ENCODE measurements at regions not wholly inside any gene's neighbourhood (a gene's known extent, or its start where the extent isn't known, plus 50 kb on each side); places are given as distances from the start of the nearest gene placed in this dataset.

DNA sequence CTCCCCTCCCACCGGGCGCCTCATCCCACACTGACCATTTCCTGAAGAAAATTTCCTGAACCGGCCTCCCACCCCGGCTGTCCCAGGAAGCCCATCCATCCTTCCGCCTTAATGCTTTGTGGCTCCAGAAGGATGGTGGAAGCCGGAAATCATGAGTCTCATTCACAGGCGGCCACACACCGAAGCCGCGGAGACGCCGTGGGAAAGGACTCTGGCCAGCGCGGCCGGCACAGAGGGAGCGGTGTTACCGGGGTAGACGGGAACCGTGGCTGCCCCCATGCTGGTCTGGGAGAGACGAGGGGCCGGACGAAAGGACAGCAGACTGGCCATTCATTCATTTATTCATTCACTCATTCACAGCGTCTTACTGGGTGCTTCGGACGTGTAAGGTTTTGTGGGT, 326.8 kb downstream of the SEC14L1 start:
- TF ChIP-seq, protein P1, sequence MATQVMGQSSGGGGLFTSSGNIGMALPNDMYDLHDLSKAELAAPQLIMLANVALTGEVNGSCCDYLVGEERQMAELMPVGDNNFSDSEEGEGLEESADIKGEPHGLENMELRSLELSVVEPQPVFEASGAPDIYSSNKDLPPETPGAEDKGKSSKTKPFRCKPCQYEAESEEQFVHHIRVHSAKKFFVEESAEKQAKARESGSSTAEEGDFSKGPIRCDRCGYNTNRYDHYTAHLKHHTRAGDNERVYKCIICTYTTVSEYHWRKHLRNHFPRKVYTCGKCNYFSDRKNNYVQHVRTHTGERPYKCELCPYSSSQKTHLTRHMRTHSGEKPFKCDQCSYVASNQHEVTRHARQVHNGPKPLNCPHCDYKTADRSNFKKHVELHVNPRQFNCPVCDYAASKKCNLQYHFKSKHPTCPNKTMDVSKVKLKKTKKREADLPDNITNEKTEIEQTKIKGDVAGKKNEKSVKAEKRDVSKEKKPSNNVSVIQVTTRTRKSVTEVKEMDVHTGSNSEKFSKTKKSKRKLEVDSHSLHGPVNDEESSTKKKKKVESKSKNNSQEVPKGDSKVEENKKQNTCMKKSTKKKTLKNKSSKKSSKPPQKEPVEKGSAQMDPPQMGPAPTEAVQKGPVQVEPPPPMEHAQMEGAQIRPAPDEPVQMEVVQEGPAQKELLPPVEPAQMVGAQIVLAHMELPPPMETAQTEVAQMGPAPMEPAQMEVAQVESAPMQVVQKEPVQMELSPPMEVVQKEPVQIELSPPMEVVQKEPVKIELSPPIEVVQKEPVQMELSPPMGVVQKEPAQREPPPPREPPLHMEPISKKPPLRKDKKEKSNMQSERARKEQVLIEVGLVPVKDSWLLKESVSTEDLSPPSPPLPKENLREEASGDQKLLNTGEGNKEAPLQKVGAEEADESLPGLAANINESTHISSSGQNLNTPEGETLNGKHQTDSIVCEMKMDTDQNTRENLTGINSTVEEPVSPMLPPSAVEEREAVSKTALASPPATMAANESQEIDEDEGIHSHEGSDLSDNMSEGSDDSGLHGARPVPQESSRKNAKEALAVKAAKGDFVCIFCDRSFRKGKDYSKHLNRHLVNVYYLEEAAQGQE (IDR thresholded peaks at IDR 0.05; ENCODE audit: low read depth): no peak
- no peak for TF ChIP-seq TEAD4 (IDR thresholded peaks at IDR 0.05)
- no peak for TF ChIP-seq NFIC (IDR thresholded peaks at IDR 0.05)
- TF ChIP-seq TAF1 (IDR thresholded peaks at IDR 0.05; ENCODE audit: low read depth): no peak
- TF ChIP-seq, protein P2, sequence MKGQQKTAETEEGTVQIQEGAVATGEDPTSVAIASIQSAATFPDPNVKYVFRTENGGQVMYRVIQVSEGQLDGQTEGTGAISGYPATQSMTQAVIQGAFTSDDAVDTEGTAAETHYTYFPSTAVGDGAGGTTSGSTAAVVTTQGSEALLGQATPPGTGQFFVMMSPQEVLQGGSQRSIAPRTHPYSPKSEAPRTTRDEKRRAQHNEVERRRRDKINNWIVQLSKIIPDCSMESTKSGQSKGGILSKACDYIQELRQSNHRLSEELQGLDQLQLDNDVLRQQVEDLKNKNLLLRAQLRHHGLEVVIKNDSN (IDR thresholded peaks at IDR 0.05): no peak
- TF ChIP-seq ZBTB7A (IDR thresholded peaks at IDR 0.05; ENCODE audit: low read depth): no peak
- TF ChIP-seq EGR1 (IDR thresholded peaks at IDR 0.05): no peak
- TF ChIP-seq EP300 (IDR thresholded peaks at IDR 0.05; ENCODE audit: borderline replicate concordance): no peak
- no peak for TF ChIP-seq CREB1 (IDR thresholded peaks at IDR 0.05; ENCODE audit: low read depth)
- TF ChIP-seq RAD21 (IDR thresholded peaks at IDR 0.05; ENCODE audit: low read depth): no peak
- no peak for TF ChIP-seq TCF12 (IDR thresholded peaks at IDR 0.05; ENCODE audit: low read depth)
- no peak for TF ChIP-seq FOXM1 (IDR thresholded peaks at IDR 0.05; ENCODE audit: borderline replicate concordance, low read depth)
- TF ChIP-seq, protein P3, sequence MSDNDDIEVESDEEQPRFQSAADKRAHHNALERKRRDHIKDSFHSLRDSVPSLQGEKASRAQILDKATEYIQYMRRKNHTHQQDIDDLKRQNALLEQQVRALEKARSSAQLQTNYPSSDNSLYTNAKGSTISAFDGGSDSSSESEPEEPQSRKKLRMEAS (IDR thresholded peaks at IDR 0.05): no peak
- TF ChIP-seq CEBPB (IDR thresholded peaks at IDR 0.05): no peak
- TF ChIP-seq YY1 (IDR thresholded peaks at IDR 0.05; ENCODE audit: low read depth): no peak

DNA sequence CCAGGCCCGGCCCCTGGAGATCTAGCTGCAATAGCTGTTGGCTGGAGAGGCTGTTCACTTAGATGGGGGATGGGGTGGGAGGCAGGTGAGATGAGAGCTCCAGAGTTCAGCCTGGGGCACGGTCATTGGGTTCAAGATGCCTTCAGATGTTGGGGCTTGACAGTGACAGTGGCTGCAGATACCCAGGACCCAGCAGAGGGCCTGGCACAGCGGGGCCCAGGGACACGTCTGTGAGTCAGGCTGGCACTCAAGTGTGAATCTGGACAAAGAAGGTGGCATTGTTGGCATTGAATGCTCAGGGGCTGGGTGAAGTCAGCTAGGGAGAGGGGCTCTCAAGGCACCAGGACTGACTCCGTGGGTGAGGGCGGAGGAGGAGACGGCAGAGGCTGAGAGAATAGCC, 328.1 kb downstream of the SEC14L1 start:
- TF ChIP-seq RAD21 (IDR thresholded peaks at IDR 0.05; ENCODE audit: low read depth): no peak
- no peak for TF ChIP-seq FOXM1 (IDR thresholded peaks at IDR 0.05; ENCODE audit: borderline replicate concordance, low read depth)
- TF ChIP-seq CREB1 (IDR thresholded peaks at IDR 0.05; ENCODE audit: low read depth): no peak
- no peak for TF ChIP-seq YY1 (IDR thresholded peaks at IDR 0.05; ENCODE audit: low read depth)
- TF ChIP-seq EGR1 (IDR thresholded peaks at IDR 0.05): no peak

DNA sequence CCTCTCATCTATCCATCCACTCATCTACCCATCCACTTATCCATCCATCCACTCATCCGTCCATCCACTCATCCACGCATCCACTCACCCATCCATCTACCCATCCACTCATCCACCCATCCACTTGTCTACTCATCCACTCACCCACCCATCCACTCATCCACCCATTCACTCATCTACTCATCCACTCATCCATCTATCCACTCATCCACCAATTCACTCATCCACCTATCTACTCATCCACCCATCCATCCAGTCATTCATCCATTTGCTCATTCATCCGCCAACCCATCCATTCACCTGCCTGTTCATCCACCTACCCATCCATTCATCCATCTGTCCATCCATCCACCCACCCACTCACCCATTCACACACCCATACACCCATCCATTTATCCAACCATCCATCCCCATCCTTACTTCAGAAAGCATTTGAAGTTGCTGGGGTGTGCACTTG, 329.6 kb downstream of the SEC14L1 start:
- TF ChIP-seq, protein P2 (IDR thresholded peaks at IDR 0.05): no peak
- no peak for TF ChIP-seq ZBTB7A (IDR thresholded peaks at IDR 0.05; ENCODE audit: low read depth)
- TF ChIP-seq TEAD4 (IDR thresholded peaks at IDR 0.05): no peak
- TF ChIP-seq RAD21 (IDR thresholded peaks at IDR 0.05; ENCODE audit: low read depth): no peak
- no peak for TF ChIP-seq TAF1 (IDR thresholded peaks at IDR 0.05; ENCODE audit: low read depth)
- no peak for TF ChIP-seq CEBPB (IDR thresholded peaks at IDR 0.05)
- TF ChIP-seq EGR1 (IDR thresholded peaks at IDR 0.05): no peak
- TF ChIP-seq, protein P1 (IDR thresholded peaks at IDR 0.05; ENCODE audit: low read depth): no peak
- no peak for TF ChIP-seq YY1 (IDR thresholded peaks at IDR 0.05; ENCODE audit: low read depth)
- TF ChIP-seq NFIC (IDR thresholded peaks at IDR 0.05): no peak
- TF ChIP-seq TCF12 (IDR thresholded peaks at IDR 0.05; ENCODE audit: low read depth): no peak
- TF ChIP-seq CREB1 (IDR thresholded peaks at IDR 0.05; ENCODE audit: low read depth): no peak
- no peak for TF ChIP-seq FOXM1 (IDR thresholded peaks at IDR 0.05; ENCODE audit: borderline replicate concordance, low read depth)
- TF ChIP-seq EP300 (IDR thresholded peaks at IDR 0.05; ENCODE audit: borderline replicate concordance): no peak
- TF ChIP-seq, protein P3 (IDR thresholded peaks at IDR 0.05): no peak

DNA sequence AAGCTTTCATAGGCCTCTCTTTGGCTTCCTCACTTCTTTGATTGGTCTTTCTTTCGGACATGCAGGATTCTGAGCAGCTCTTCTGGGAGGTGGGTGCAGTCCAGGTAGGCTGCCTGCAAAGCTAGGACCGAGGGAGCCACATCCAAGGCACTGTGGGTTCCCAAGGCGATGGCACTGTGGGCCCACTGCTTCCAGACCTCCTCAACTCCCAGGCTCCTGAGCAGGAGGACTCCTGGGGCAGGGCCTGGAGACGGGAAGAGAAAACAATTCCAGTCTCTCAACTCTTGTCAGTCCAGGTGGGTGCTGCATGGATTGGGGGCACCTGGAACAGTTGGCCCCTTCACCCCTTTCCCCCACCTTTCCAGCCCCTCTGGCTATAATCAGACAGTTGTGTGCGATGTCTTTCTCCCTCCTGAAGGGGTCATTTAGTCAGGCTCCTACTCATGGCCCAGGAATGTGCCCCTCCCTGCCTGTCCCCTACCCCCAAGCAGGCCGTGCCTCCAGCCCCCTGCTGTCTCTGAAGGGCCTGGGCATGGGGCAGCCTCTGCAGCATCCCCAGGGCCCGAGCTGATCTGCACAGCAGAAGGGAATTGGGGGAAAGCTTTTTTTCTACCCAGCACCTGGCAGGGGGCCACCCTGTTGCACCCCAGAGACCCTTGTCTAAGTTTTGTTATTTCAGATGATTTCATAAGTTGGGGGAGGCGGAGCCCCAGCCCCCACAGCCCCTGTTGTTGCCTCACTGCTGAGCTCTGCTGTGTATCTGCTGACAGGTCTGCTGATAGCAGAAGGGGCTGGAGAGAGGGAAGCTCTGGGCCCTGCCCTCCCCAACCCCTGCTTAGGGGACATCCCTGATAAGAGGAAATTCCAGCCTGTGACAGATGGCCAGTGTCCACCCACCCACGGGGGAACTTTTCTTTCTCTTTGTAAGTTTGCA, 330.3 kb downstream of the SEC14L1 start:
- peak; percentile 48; the same call in 1 of the 2 replicates for TF ChIP-seq EP300 (IDR thresholded peaks at IDR 0.05; ENCODE audit: borderline replicate concordance)
- TF ChIP-seq CREB1 (IDR thresholded peaks at IDR 0.05; ENCODE audit: low read depth): no peak
- TF ChIP-seq TCF12 (IDR thresholded peaks at IDR 0.05; ENCODE audit: low read depth): peak; percentile 65
- 0 out of 2 replicates have a peak, but pooled peaks have one; percentile 36 for TF ChIP-seq NFIC (IDR thresholded peaks at IDR 0.05)
- peak; percentile 88 for TF ChIP-seq TEAD4 (IDR thresholded peaks at IDR 0.05)
- no peak for TF ChIP-seq TAF1 (IDR thresholded peaks at IDR 0.05; ENCODE audit: low read depth)
- peak; percentile 56; the same call in 1 of the 2 replicates for TF ChIP-seq ZBTB7A (IDR thresholded peaks at IDR 0.05; ENCODE audit: low read depth)

DNA sequence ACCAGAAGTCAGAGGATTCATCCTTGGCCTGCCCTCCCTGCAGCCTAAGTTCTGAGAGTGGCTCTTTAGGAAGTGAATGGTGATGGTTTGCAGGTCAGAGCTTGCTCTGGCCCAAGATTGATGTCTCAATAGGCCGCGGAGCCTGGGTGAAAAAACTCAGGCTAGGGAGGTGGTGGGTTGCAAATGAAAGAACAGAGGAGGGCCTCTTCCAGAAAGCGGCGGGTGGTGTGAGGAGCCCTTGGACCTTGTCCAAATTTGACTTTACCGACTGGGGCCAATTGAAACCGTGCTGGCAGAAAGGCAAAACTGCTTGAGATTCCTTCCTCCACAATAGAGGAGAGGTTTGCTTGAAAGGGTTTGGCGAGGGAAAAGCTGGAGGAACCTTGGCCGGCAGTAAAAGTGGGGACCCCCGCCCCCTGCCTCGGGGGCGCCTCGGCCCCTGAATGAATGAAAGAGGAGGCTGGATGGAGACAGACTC, 331.3 kb downstream of the SEC14L1 start:
- TF ChIP-seq, protein P3 (IDR thresholded peaks at IDR 0.05): peak; percentile 17; the same call in 1 of the 2 replicates
- TF ChIP-seq EGR1 (IDR thresholded peaks at IDR 0.05) (no peak), CEBPB (IDR thresholded peaks at IDR 0.05) (0 out of 2 replicates have a peak, but pooled peaks have one; percentile 28), RAD21 (IDR thresholded peaks at IDR 0.05; ENCODE audit: low read depth) (peak; percentile 18; the same call in 1 of the 2 replicates), CREB1 (IDR thresholded peaks at IDR 0.05; ENCODE audit: low read depth) (no peak), EP300 (IDR thresholded peaks at IDR 0.05; ENCODE audit: borderline replicate concordance) (0 out of 2 replicates have a peak, but pooled peaks have one; percentile 36), TEAD4 (IDR thresholded peaks at IDR 0.05) (peak; percentile 46), NFIC (IDR thresholded peaks at IDR 0.05) (peak; percentile 92), FOXM1 (IDR thresholded peaks at IDR 0.05; ENCODE audit: borderline replicate concordance, low read depth) (no peak), YY1 (IDR thresholded peaks at IDR 0.05; ENCODE audit: low read depth) (no peak), ZBTB7A (IDR thresholded peaks at IDR 0.05; ENCODE audit: low read depth) (peak; percentile 93), TCF12 (IDR thresholded peaks at IDR 0.05; ENCODE audit: low read depth) (peak; percentile 57)
- TF ChIP-seq, protein P2 (IDR thresholded peaks at IDR 0.05): no peak

Data from Ishikawa (cell line).